Endothelial cell of umbilical vein (primary cell): ENCODE measurements at regions not wholly inside any gene's neighbourhood (a gene's known extent, or its start where the extent isn't known, plus 50 kb on each side); places are given as distances from the start of the nearest gene placed in this dataset.

Experiments used
- BruUV-seq: library from RNA; stranded (reverse); fragments of 400-500 nt; replicated peaks from 2 replicates; lab custom pipeline; 2021; lab: Mats Ljungman, UMichigan
- CTCF ChIA-PET: fragments of 300-600, 350-600 bp; sonication (Branson Sonifier 250); formaldehyde crosslinking; loops from one replicate; lab custom pipeline; 2021; ENCODE audit warnings: antibody characterized with exemption, inconsistent platforms; lab: Charles Lee
- POLR2A ChIA-PET: fragments of 300-600, 350-600 bp; sonication (Branson Sonifier 250); formaldehyde crosslinking; loops from one replicate; lab custom pipeline; 2021; ENCODE audit warnings: antibody characterized with exemption, inconsistent platforms; lab: Charles Lee
- DNase-seq: peaks from one replicate; pipeline ENCODE4 v3.0.0-alpha.2; 2011; ENCODE audit warnings: low read depth, low spot score
- FAIRE-seq: peaks from 2 replicates; lab custom pipeline; 2011; peaks lifted over from hg19 to GRCh38; lab: Jason Lieb, UNC
- H2AFZ ChIP-seq: 2 replicates; pipeline ENCODE4 v1.6.0; 2012; ENCODE audit warnings: low read depth, low read length, control low read depth, inconsistent platforms
- H3K27ac ChIP-seq: 2 replicates; pipeline ENCODE4 v1.5.1; 2011; ENCODE audit warnings: low read depth, mild to moderate bottlenecking, control low read depth, low read length, moderate library complexity; ENCODE audit not compliant: insufficient read depth
- H3K27me3 ChIP-seq, 2 experiments: 2 replicates each; pipeline versions ENCODE4 v1.6.0 to v1.6.1; 2011; ENCODE audit warnings: low read length in 2 of 2, mixed read lengths in 1 of 2; ENCODE audit not compliant: control insufficient read depth in 2 of 2, insufficient read depth in 2 of 2
- H3K36me3 ChIP-seq, 2 experiments: 2 replicates in 1 of 2; 3 replicates in 1 of 2; pipeline ENCODE4 v1.5.1; 2011; ENCODE audit warnings: low read length in 2 of 2, mild to moderate bottlenecking in 1 of 2, moderate library complexity in 1 of 2; ENCODE audit not compliant: control insufficient read depth in 2 of 2, insufficient read depth in 2 of 2; ENCODE audit errors: extremely low read depth in 1 of 2
- H3K4me1 ChIP-seq: 3 replicates; pipeline ENCODE4 v1.5.1; 2011; ENCODE audit warnings: mild to moderate bottlenecking, low read length; ENCODE audit not compliant: control insufficient read depth, insufficient read depth; ENCODE audit errors: extremely low read depth
- H3K4me2 ChIP-seq: 2 replicates; pipeline ENCODE4 v1.6.1; 2011; ENCODE audit warnings: low read length, control low read depth, mixed read lengths; ENCODE audit not compliant: insufficient read depth
- H3K4me3 ChIP-seq, 3 experiments: fragments of 200-600 bp in 1 of 3; sonication (generic), shearing (Covaris generic) in 1 of 3; replicated peaks in 1 of 3; 2 replicates each; pipeline ENCODE4 v1.5.1; 2011 to 2016; ENCODE audit warnings: control low read depth in 3 of 3, low read length in 3 of 3, mild to moderate bottlenecking in 2 of 3, inconsistent platforms in 1 of 3, low read depth in 1 of 3, moderate library complexity in 1 of 3; ENCODE audit not compliant: insufficient read depth in 1 of 3
- H3K79me2 ChIP-seq: 2 replicates; pipeline ENCODE4 v1.6.0; 2012; ENCODE audit warnings: low read length, inconsistent platforms; ENCODE audit not compliant: control insufficient read depth, insufficient read depth
- H3K9ac ChIP-seq: replicated peaks from 2 replicates; pipeline ENCODE3; 2011; ENCODE audit warnings: low read length, control low read depth; ENCODE audit not compliant: insufficient read depth; ENCODE audit errors: extremely low read depth
- H3K9me1 ChIP-seq: replicated peaks from 3 replicates; pipeline ENCODE4 v1.6.0; 2011; ENCODE audit warnings: mild to moderate bottlenecking, low read length; ENCODE audit not compliant: control insufficient read depth, insufficient read depth; ENCODE audit errors: extremely low read depth
- H3K9me3 ChIP-seq: replicated peaks from 2 replicates; pipeline ENCODE4 v1.5.1; 2012; ENCODE audit warnings: low read length, inconsistent platforms; ENCODE audit not compliant: control insufficient read depth, insufficient read depth
- H4K20me1 ChIP-seq: replicated peaks from 2 replicates; pipeline ENCODE3; 2011; ENCODE audit warnings: mild to moderate bottlenecking, low read length; ENCODE audit not compliant: control insufficient read depth, insufficient read depth; ENCODE audit errors: extremely low read depth
- EZH2 ChIP-seq: IDR thresholded peaks from 2 replicates; pipeline ENCODE4 v1.6.1; 2012; ENCODE audit warnings: borderline replicate concordance, low read depth, mild to moderate bottlenecking, moderate library complexity, low read length, inconsistent platforms; ENCODE audit not compliant: severe bottlenecking
- FOS ChIP-seq: IDR thresholded peaks from 2 replicates; pipeline ENCODE4 v1.6.1; 2011; ENCODE audit warnings: mild to moderate bottlenecking, low read length, moderate library complexity, borderline replicate concordance; ENCODE audit not compliant: insufficient read depth
- GATA2 ChIP-seq: IDR thresholded peaks from 2 replicates; pipeline ENCODE4 v1.7.0; 2011; ENCODE audit warnings: low read depth, mild to moderate bottlenecking, moderate library complexity, mixed read lengths, low read length; ENCODE audit not compliant: insufficient read length, insufficient read depth
- JUN ChIP-seq: IDR thresholded peaks from 2 replicates; pipeline ENCODE4 v1.6.1; 2011; ENCODE audit warnings: borderline replicate concordance, low read depth; ENCODE audit not compliant: insufficient read length, insufficient read depth
- MAX ChIP-seq: IDR thresholded peaks from 2 replicates; pipeline ENCODE4 v1.6.1; 2011; ENCODE audit not compliant: insufficient read depth, insufficient read length
- MYC ChIP-seq: IDR thresholded peaks from one replicate; pipeline ENCODE4 v1.6.1; 2011; ENCODE audit warnings: mild to moderate bottlenecking, low read depth, low read length
- POLR2A ChIP-seq: IDR thresholded peaks from 2 replicates; pipeline ENCODE4 v1.6.1; 2012; ENCODE audit warnings: low read depth, mild to moderate bottlenecking, control low read depth, low read length
- POLR2AphosphoS5 ChIP-seq: IDR thresholded peaks from 2 replicates; pipeline ENCODE4 v1.6.1; 2012; ENCODE audit warnings: low read depth, mild to moderate bottlenecking, control low read depth, low read length, moderate library complexity; ENCODE audit not compliant: insufficient read depth
- dilution Hi-C: fragments of 300-500 bp; cut with MboI; formaldehyde crosslinking; loops from one replicate; pipeline ENCODE4 v1.15.0; 2019; ENCODE audit warnings: low sequenced_read_pairs; ENCODE audit not compliant: extremely low pct_ligation_motif_present
- intact Hi-C: fragments of 100-400 bp; cut with micrococcal nuclease; formaldehyde crosslinking; loops from one replicate; pipeline ENCODE4 v1.10.0; 2022
- TF ChIP-seq, protein P1 (sequence below), 2 donors: IDR thresholded peaks; 1 replicate in 1 of 2; 2 replicates in 1 of 2; pipeline ENCODE4 v1.5.1; 2011; ENCODE audit warnings: low read length in 2 of 2, mild to moderate bottlenecking in 2 of 2, moderate library complexity in 2 of 2, control low read depth in 1 of 2, inconsistent platforms in 1 of 2, low read depth in 1 of 2; ENCODE audit not compliant: insufficient read depth in 1 of 2; ENCODE audit errors: extremely low read depth in 1 of 2

DNA sequence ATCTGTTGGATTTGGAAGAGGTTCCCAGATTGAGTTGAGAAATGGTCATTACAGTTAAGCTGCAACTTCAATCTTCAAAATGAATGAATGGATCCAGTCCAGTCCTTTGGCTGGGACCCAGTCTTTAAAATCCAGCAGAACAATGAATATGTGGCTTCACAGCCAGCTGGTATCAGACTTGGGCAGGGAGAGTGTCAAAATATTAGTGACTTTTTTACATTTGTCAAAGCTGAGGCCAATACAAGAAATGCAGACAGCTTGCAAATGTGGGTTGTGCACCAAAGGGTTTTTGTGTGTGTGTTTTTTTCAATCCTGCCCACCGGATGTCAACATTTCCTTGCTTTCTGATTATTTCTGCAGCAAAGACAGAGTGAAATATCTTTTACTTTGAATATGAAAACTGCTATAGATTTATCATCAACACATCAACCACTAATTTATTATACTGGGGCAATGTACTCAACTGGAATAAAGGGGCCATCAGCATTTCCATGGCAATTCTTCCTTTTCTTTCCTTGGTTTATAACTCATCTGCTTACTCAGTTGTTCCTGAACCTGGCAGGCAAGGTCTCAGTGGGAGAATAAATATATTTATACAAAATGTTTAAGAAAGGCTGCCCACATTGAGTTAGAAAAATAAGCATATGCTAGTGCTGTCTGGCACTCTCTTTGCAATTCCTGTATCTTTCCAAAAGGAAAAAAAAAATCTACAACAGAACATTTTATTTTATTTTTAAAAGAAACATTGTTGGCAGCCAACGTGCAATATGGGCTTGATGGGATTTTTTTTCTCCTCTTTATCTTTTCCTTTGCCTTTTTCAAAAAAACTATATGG, 491.6 kb upstream of the C1orf87 start:
- no peak for TF ChIP-seq GATA2
- no peak for TF ChIP-seq FOS
- TF ChIP-seq MYC, result no peak
- TF ChIP-seq, protein P1, sequence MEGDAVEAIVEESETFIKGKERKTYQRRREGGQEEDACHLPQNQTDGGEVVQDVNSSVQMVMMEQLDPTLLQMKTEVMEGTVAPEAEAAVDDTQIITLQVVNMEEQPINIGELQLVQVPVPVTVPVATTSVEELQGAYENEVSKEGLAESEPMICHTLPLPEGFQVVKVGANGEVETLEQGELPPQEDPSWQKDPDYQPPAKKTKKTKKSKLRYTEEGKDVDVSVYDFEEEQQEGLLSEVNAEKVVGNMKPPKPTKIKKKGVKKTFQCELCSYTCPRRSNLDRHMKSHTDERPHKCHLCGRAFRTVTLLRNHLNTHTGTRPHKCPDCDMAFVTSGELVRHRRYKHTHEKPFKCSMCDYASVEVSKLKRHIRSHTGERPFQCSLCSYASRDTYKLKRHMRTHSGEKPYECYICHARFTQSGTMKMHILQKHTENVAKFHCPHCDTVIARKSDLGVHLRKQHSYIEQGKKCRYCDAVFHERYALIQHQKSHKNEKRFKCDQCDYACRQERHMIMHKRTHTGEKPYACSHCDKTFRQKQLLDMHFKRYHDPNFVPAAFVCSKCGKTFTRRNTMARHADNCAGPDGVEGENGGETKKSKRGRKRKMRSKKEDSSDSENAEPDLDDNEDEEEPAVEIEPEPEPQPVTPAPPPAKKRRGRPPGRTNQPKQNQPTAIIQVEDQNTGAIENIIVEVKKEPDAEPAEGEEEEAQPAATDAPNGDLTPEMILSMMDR (IDR thresholded peaks at IDR 0.05; ENCODE audit: extremely low read depth in 1 of 2, insufficient read depth in 1 of 2, low read depth in 1 of 2, low read length in 2 of 2), result no peak
- no peak for TF ChIP-seq EZH2
- TF ChIP-seq JUN, result no peak
- no peak for TF ChIP-seq MAX
- TF ChIP-seq POLR2AphosphoS5, result no peak
- TF ChIP-seq POLR2A, result no peak
- ChIA-PET CTCF (interaction anchor here (0.9 to 3.2 kb wide), 6 partner anchors 9 to 284 kb away, joined by 3 to 12 read pairs (median 3); no protein-coding TSS in a partner anchor), POLR2A (interaction anchor here (0.6 kb wide), 1 partner anchor 331 kb away, joined by 7 read pairs; no protein-coding TSS in a partner anchor)
- H3K4me1 ChIP-seq, result no peaks in the 10 kb centered on the region
- no peaks in the 10 kb centered on the region for H3K27me3 ChIP-seq
- H3K9me1 ChIP-seq, result no peaks in the 10 kb centered on the region
- no peak overlapping the region for H3K4me2 ChIP-seq
- no peaks in the 10 kb centered on the region for H3K79me2 ChIP-seq
- dilution Hi-C loops, result no loop called here
- no peak overlapping the region for H2AFZ ChIP-seq
- no peaks in the 10 kb centered on the region for H4K20me1 ChIP-seq
- H3K27ac ChIP-seq, result no peak overlapping the region
- no peak overlapping the region for H3K9ac ChIP-seq
- H3K4me3 ChIP-seq, result no peak overlapping the region
- H3K36me3 ChIP-seq, result no peaks in the 10 kb centered on the region
- H3K9me3 ChIP-seq, result no peaks in the 10 kb centered on the region
- FAIRE-seq, result no peak
- peak; percentile 44 for DNase-seq
- intact Hi-C loops, result no loop called here
- no TSS peak for BruUV-seq
